ENCODE measurements at regions not wholly inside any gene's neighbourhood (a gene's known extent, or its start where the extent isn't known, plus 50 kb on each side); places are given as distances from the start of the nearest gene placed in this dataset.
A peak's percentile ranks its signal among the peaks of the same experiment; 100 is the strongest.

DNA sequence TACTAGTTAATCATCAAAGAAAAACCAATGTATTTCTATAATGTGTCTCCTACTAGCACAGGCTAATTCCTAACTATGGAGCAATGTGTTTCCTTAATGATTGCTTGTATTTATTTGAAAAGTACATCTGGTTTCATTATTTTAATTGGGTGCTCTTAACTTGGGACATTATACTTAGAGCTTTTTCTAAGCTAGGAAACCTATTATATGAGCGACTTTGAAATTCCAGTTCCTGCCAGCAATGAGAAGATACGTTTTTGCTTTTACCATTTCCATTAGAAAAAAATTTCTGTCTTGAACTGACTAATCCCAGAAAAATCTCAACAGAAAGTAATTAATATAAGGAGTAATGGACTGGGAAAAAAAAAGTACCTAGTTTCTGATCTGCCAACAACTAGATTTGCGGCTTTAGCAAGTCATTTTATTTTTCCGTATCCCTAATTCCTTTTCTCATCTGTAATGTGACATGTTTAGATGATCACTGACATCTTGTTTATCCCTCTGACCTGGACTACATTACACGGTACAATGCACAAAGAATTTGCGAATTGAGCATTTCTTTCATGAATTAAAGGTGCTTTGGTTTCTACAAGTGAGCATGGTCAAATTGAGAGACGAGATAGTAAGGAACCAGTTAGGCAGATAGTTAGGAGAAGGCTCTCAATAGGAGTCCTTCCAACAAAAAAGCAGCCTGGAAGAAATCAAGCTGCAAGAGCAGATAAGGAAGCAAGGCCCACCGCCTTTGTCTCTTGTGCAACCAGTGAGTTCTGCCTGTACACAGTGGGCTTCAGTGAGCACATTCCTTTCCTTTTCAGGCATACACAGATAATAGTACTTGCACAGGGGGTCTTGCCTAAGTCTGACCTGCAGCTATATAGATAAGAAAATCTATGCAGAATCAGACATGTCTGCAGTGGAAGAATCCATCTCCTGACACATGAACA is 1765.0 kb upstream of the FLRT2 start:
- H3K27ac ChIP-seq (ENCODE audit: low read depth in 2 of 2, low read length in 2 of 2) = no peak overlapping the region
- no peak overlapping the region for H3K9ac ChIP-seq (ENCODE audit: low read length in 3 of 3)
- no peak for TF ChIP-seq CTCF (IDR thresholded peaks at IDR 0.05; ENCODE audit: borderline replicate concordance, extremely low read depth, insufficient read depth)
- H3K4me3 ChIP-seq (ENCODE audit: low read length in 3 of 3) = no peak overlapping the region
- DNase-seq (peak in 1 of 5 donors; percentile 18), FAIRE-seq (no peak)
- no peaks in the 10 kb centered on the region for H3K27me3 ChIP-seq (ENCODE audit: control insufficient read depth, insufficient read depth, low read length)
- no peaks in the 10 kb centered on the region for H3K4me1 ChIP-seq (ENCODE audit: control insufficient read depth in 2 of 3, insufficient read depth in 2 of 3, low read depth in 1 of 3, low read length in 3 of 3)
- H3K9me3 ChIP-seq (ENCODE audit: control insufficient read depth in 2 of 3, insufficient read depth in 1 of 3, low read length in 3 of 3) = peaks cover 0 to 9% (median 3%) of the 10 kb centered on the region in 3 donors
- H3K36me3 ChIP-seq (ENCODE audit: control insufficient read depth in 2 of 3, insufficient read depth in 3 of 3, low read length in 3 of 3) = no peaks in the 10 kb centered on the region
- intact Hi-C loops (cut with DNase I) = no loop called here

GRCh38 chr14:83777516-83777915 is 1752.4 kb upstream of the FLRT2 start:
- H3K36me3 ChIP-seq (ENCODE audit: control insufficient read depth in 2 of 3, insufficient read depth in 3 of 3, low read length in 3 of 3) = no peaks in the 10 kb centered on the region
- DNase-seq (no peak), FAIRE-seq (no peak)
- no peaks in the 10 kb centered on the region for H3K4me1 ChIP-seq (ENCODE audit: control insufficient read depth in 2 of 3, insufficient read depth in 2 of 3, low read depth in 1 of 3, low read length in 3 of 3)
- no peak overlapping the region for H3K4me3 ChIP-seq (ENCODE audit: low read length in 3 of 3)
- intact Hi-C loops (cut with DNase I) = no loop called here
- no peaks in the 10 kb centered on the region for H3K9me3 ChIP-seq (ENCODE audit: control insufficient read depth in 2 of 3, insufficient read depth in 1 of 3, low read length in 3 of 3)
- H3K27me3 ChIP-seq (ENCODE audit: control insufficient read depth, insufficient read depth, low read length) = no peaks in the 10 kb centered on the region
- no peak overlapping the region for H3K9ac ChIP-seq (ENCODE audit: low read length in 3 of 3)
- no peak for TF ChIP-seq CTCF (IDR thresholded peaks at IDR 0.05; ENCODE audit: borderline replicate concordance, extremely low read depth, insufficient read depth)
- no peak overlapping the region for H3K27ac ChIP-seq (ENCODE audit: low read depth in 2 of 2, low read length in 2 of 2)

DNA sequence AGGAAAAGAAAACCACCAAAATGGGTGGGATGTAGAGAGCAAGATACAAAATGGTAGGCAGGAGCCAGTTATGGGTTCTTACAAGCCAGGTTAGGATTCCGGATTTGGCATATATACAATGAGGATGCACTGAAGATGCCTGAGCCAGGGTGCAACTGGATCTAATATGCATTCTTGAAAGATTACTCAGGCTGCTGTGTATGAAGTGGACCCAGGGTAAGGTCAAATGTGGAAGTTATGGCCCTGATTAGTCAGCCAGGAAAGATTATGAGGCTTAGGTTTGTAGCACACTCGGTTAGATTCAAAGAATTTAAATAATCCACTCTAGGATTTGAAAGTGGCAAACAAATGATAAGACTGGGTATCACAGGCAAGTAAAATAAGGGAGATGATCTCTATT is 1750.7 kb upstream of the FLRT2 start:
- Histone ChIP-seq H3K4me3 (ENCODE audit: low read length in 3 of 3) (no peak overlapping the region), H3K27ac (ENCODE audit: low read depth in 2 of 2, low read length in 2 of 2) (no peak overlapping the region), H3K4me1 (ENCODE audit: control insufficient read depth in 2 of 3, insufficient read depth in 2 of 3, low read depth in 1 of 3, low read length in 3 of 3) (no peaks in the 10 kb centered on the region), H3K27me3 (ENCODE audit: control insufficient read depth, insufficient read depth, low read length) (no peaks in the 10 kb centered on the region), H3K36me3 (ENCODE audit: control insufficient read depth in 2 of 3, insufficient read depth in 3 of 3, low read length in 3 of 3) (no peaks in the 10 kb centered on the region), H3K9ac (ENCODE audit: low read length in 3 of 3) (no peak overlapping the region), H3K9me3 (ENCODE audit: control insufficient read depth in 2 of 3, insufficient read depth in 1 of 3, low read length in 3 of 3) (no peaks in the 10 kb centered on the region)
- intact Hi-C loops (cut with DNase I) = no loop called here
- DNase-seq (no peak), FAIRE-seq (no peak)
- no peak for TF ChIP-seq CTCF (IDR thresholded peaks at IDR 0.05; ENCODE audit: borderline replicate concordance, extremely low read depth, insufficient read depth)

Measured in kidney (tissue), 13 donors.